Cardiac muscle cell (in vitro differentiated cells and primary cell): ENCODE measurements at regions not wholly inside any gene's neighbourhood (a gene's known extent, or its start where the extent isn't known, plus 50 kb on each side); places are given as distances from the start of the nearest gene placed in this dataset.

Source experiments
- DNase-seq, 2 donors: peaks; one replicate each; pipeline versions ENCODE4 v3.0.0 to v3.0.0-alpha.2; 2010 to 2017; ENCODE audit warnings: low read depth in 1 of 2, low spot score in 1 of 2
- H3K27ac ChIP-seq: fragments of 200-600 bp; sonication (generic); 2 replicates; pipeline ENCODE4 v1.5.1; 2016
- H3K27me3 ChIP-seq: fragments of 200-600 bp; sonication (generic); 2 replicates; pipeline ENCODE4 v1.6.0; 2016; ENCODE audit warnings: control low read depth
- H3K36me3 ChIP-seq: fragments of 200-600 bp; sonication (generic); 2 replicates; pipeline ENCODE4 v1.5.1; 2016; ENCODE audit warnings: control low read depth
- H3K4me1 ChIP-seq: fragments of 200-600 bp; sonication (generic); 2 replicates; pipeline ENCODE4 v1.8.1; 2017; ENCODE audit warnings: low read depth, mild to moderate bottlenecking, mixed run types
- H3K4me3 ChIP-seq: fragments of 200-600 bp; sonication (generic); 2 replicates; pipeline ENCODE4 v1.5.1; 2016; ENCODE audit warnings: mild to moderate bottlenecking
- H3K9me3 ChIP-seq: fragments of 200-600 bp; sonication (generic); 2 replicates; pipeline ENCODE4 v1.5.1; 2017; ENCODE audit warnings: low read depth, mild to moderate bottlenecking, control low read depth
- CTCF ChIP-seq: IDR thresholded peaks from 2 replicates; pipeline ENCODE4 v1.5.1; 2012; ENCODE audit warnings: low read depth, mild to moderate bottlenecking, low read length

- no peak for TF ChIP-seq CTCF
- no peak for DNase-seq
- no peaks in the 10 kb centered on the region for H3K36me3 ChIP-seq
- H3K9me3 ChIP-seq: no peaks in the 10 kb centered on the region
- no peak overlapping the region for H3K4me3 ChIP-seq
- H3K27me3 ChIP-seq: no peaks in the 10 kb centered on the region
- H3K27ac ChIP-seq: no peak overlapping the region
- H3K4me1 ChIP-seq: no peaks in the 10 kb centered on the region
Observed at GRCh38 chr6:12436683-12437082, 146.5 kb downstream of the EDN1 start.

DNA sequence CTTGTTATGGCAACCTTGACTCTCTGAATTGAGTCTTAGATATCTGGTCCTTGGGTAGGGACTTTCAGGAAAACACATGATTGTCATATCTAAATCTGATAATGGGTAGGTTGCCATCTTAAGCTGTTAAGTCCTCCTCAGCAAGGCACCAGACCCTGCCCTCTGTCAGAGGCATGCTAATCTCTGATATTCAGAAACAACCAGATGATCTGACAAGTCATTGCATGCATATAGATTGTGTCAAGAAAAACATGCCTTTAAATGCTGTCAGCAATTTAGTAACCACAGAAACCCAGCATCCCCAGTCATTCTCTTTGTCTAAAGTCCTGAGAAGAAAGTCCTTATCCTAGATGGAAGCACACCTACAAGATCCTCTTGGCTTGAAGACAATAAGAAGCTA, 149.1 kb downstream of the EDN1 start:
- no peak for DNase-seq
- Histone ChIP-seq H3K4me3 (no peak overlapping the region), H3K9me3 (no peaks in the 10 kb centered on the region), H3K27me3 (no peaks in the 10 kb centered on the region), H3K27ac (no peak overlapping the region), H3K4me1 (no peaks in the 10 kb centered on the region), H3K36me3 (no peaks in the 10 kb centered on the region)
- TF ChIP-seq CTCF: no peak

- no peak for TF ChIP-seq CTCF
- Histone ChIP-seq H3K36me3 (no peaks in the 10 kb centered on the region), H3K4me3 (no peak overlapping the region), H3K9me3 (no peaks in the 10 kb centered on the region), H3K27me3 (no peaks in the 10 kb centered on the region), H3K27ac (no peak overlapping the region), H3K4me1 (no peaks in the 10 kb centered on the region)
- peak; percentile 28 to 30 for DNase-seq
Observed at GRCh38 chr6:12440981-12441380, 150.8 kb downstream of the EDN1 start.

GRCh38 chr6:12442455-12442854, 152.3 kb downstream of the EDN1 start:
- H3K27ac ChIP-seq: no peak overlapping the region
- DNase-seq: no peak
- H3K36me3 ChIP-seq: no peaks in the 10 kb centered on the region
- no peak overlapping the region for H3K4me3 ChIP-seq
- no peak for TF ChIP-seq CTCF
- no peaks in the 10 kb centered on the region for H3K4me1 ChIP-seq
- no peaks in the 10 kb centered on the region for H3K9me3 ChIP-seq
- no peaks in the 10 kb centered on the region for H3K27me3 ChIP-seq

- no peak for DNase-seq
- Histone ChIP-seq H3K27me3 (no peaks in the 10 kb centered on the region), H3K36me3 (no peaks in the 10 kb centered on the region), H3K9me3 (no peaks in the 10 kb centered on the region), H3K27ac (no peak overlapping the region), H3K4me1 (no peaks in the 10 kb centered on the region), H3K4me3 (no peak overlapping the region)
- no peak for TF ChIP-seq CTCF
Observed at GRCh38 chr6:12446394-12446793, 156.2 kb downstream of the EDN1 start.

DNA sequence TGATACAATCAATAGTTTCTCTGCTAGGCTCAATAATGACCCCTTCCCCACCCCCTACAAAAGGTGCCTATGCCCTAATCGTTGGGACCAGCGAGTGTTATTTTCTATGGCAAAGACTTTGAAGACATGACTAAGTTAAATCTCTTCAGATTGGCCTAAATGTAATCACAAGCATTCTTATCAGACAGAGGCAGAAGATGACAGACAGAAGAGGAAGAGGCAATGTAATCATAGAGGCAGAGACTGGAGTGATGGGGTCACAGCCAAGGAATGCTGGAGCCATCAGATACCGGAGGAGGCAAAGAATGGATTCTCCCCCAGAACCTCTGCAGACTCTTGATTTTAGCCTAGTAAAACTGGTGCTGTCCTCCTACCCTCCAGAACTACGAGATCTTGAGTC, 159.3 kb downstream of the EDN1 start:
- H3K27me3 ChIP-seq: no peaks in the 10 kb centered on the region
- H3K4me1 ChIP-seq: no peaks in the 10 kb centered on the region
- no peak for TF ChIP-seq CTCF
- H3K4me3 ChIP-seq: no peak overlapping the region
- DNase-seq: no peak
- H3K27ac ChIP-seq: no peak overlapping the region
- H3K9me3 ChIP-seq: no peaks in the 10 kb centered on the region
- no peaks in the 10 kb centered on the region for H3K36me3 ChIP-seq
